ENCODE measurements at regions not wholly inside any gene's neighbourhood (a gene's known extent, or its start where the extent isn't known, plus 50 kb on each side); places are given as distances from the start of the nearest gene placed in this dataset.

DNA sequence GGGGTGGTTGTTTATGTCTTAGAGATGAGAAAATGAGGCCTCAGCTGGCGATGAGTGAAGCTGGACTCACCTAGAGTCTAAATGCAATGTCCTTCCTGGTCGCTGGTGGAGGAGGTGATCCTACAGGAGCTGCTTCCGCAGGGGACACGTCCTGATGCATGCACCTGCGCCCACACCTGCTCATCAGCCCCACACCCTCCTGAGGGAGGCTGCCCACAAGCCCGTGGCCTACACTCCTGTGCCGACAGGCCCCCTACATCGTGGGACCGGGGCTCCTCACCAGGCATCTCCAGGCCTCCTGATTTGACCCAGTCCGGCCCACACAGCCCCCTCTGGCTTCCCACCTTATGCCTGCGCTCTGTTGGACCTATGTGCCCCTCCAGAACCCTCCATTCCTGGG, 857.2 kb downstream of the TBC1D22A start:
- H3K9me2 ChIP-seq (replicated peaks; ENCODE audit: insufficient read depth, low read length) = no peaks in the 10 kb centered on the region

DNA sequence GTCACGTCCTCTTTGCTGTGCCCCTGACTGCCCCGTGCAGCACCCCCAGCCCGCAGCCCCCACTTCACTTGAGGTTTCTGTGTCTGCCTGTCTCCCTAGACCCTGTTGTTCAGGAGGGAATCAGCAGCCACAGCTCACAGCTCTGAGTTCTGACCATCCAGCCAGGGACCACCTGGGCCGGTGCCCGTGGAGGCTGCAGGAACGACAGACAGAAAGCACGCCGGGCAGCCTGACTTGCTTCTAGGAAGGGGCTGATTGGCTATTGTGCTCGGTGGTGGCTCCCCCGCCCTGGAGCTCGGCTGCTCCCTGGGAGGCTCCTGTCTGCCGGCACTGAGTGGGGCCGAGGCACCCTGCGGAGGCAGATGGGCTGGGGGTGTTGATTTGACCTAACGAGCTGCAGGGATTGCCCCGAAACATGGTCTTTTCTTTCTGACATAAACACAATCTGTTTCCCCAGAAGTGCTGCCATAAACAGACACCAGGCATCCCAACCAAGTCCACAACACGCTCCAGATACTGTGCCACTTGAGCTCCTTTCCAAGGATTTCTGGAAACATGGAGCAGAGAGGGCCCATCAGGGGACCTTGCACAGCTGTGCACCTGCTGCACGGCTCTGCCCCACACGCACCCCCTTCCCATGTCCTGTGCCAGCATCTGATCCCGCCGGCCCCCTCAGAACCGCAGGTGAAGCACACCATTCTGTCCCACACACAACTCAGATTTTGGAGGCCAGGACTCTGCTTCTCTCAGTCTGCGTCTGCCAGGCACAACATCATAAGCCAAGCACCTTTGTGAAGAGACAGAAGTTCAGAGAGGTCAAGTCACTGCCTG, 855.9 kb downstream of the TBC1D22A start:
- Histone ChIP-seq H3K27me3 (replicated peaks; ENCODE audit: insufficient read depth, low read length) (no peaks in the 10 kb centered on the region), H3K9me3 (replicated peaks; ENCODE audit: insufficient read depth, low read length) (no peaks in the 10 kb centered on the region), H3K4me1 (ENCODE audit: low read length) (no peaks in the 10 kb centered on the region)

More for the DNA sequence above, 857.2 kb downstream of the TBC1D22A start:
- Histone ChIP-seq H3K4me2 (ENCODE audit: low read depth, low read length) (no peak overlapping the region), H3K4me3 (ENCODE audit: low read length) (no peak overlapping the region), H3K27me3 (replicated peaks; ENCODE audit: insufficient read depth, low read length) (no peaks in the 10 kb centered on the region), H2AFZ (ENCODE audit: low read length) (no peak overlapping the region), H3K9ac (ENCODE audit: low read length) (no peak overlapping the region), H3K9me3 (replicated peaks; ENCODE audit: insufficient read depth, low read length) (no peaks in the 10 kb centered on the region), H3K27ac (ENCODE audit: low read length) (no peak overlapping the region), H3K36me3 (replicated peaks; ENCODE audit: insufficient read depth, low read length) (no peaks in the 10 kb centered on the region), H3F3A (ENCODE audit: insufficient read depth, low read length) (no peaks in the 10 kb centered on the region), H4K20me1 (ENCODE audit: insufficient read depth, low read length) (no peaks in the 10 kb centered on the region), H3K79me2 (ENCODE audit: low read length) (no peaks in the 10 kb centered on the region), H3K4me1 (ENCODE audit: low read length) (no peaks in the 10 kb centered on the region)
- no peak for TF ChIP-seq EZH2 (optimal IDR thresholded peaks at IDR 0.05; ENCODE audit: low read depth, low read length)
- TF ChIP-seq, protein P1, sequence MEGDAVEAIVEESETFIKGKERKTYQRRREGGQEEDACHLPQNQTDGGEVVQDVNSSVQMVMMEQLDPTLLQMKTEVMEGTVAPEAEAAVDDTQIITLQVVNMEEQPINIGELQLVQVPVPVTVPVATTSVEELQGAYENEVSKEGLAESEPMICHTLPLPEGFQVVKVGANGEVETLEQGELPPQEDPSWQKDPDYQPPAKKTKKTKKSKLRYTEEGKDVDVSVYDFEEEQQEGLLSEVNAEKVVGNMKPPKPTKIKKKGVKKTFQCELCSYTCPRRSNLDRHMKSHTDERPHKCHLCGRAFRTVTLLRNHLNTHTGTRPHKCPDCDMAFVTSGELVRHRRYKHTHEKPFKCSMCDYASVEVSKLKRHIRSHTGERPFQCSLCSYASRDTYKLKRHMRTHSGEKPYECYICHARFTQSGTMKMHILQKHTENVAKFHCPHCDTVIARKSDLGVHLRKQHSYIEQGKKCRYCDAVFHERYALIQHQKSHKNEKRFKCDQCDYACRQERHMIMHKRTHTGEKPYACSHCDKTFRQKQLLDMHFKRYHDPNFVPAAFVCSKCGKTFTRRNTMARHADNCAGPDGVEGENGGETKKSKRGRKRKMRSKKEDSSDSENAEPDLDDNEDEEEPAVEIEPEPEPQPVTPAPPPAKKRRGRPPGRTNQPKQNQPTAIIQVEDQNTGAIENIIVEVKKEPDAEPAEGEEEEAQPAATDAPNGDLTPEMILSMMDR (IDR thresholded peaks at IDR 0.05; ENCODE audit: low read length) = no peak
- TF ChIP-seq EZH2phosphoT487 (IDR thresholded peaks at IDR 0.05; ENCODE audit: low read length) = no peak
- DNase-seq = no peak

DNA sequence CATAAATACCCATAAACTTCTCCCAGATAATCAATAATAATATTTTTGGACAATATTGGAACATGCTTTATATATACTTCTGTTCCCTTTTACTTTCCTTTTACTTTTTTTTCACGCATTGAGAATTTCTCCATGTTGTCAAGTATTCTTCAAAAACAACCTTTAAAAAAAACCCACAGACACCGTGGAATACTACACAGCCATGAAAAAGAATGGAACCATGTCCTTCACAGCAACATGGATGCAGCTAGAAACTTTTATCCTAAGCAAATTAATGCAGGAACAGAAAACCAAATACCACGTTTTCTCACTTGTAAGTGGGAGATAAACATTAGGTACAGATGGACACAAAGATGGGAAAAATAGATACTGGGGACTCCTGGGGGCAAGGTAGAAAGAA, 854.7 kb downstream of the TBC1D22A start:
- TF ChIP-seq EZH2 (optimal IDR thresholded peaks at IDR 0.05; ENCODE audit: low read depth, low read length) (no peak), EZH2phosphoT487 (IDR thresholded peaks at IDR 0.05; ENCODE audit: low read length) (no peak)
- TF ChIP-seq, protein P1 (IDR thresholded peaks at IDR 0.05; ENCODE audit: low read length) = no peak
- Histone ChIP-seq H3K27me3 (replicated peaks; ENCODE audit: insufficient read depth, low read length) (no peaks in the 10 kb centered on the region), H3K27ac (ENCODE audit: low read length) (no peak overlapping the region), H3K9me2 (replicated peaks; ENCODE audit: insufficient read depth, low read length) (no peaks in the 10 kb centered on the region), H3K9ac (ENCODE audit: low read length) (no peak overlapping the region), H3K4me2 (ENCODE audit: low read depth, low read length) (no peak overlapping the region), H3K36me3 (replicated peaks; ENCODE audit: insufficient read depth, low read length) (no peaks in the 10 kb centered on the region), H3F3A (ENCODE audit: insufficient read depth, low read length) (no peaks in the 10 kb centered on the region), H3K4me3 (ENCODE audit: low read length) (no peak overlapping the region), H2AFZ (ENCODE audit: low read length) (no peak overlapping the region), H4K20me1 (ENCODE audit: insufficient read depth, low read length) (no peaks in the 10 kb centered on the region), H3K79me2 (ENCODE audit: low read length) (no peaks in the 10 kb centered on the region), H3K9me3 (replicated peaks; ENCODE audit: insufficient read depth, low read length) (no peaks in the 10 kb centered on the region), H3K4me1 (ENCODE audit: low read length) (no peaks in the 10 kb centered on the region)
- no peak for DNase-seq

More for the DNA sequence above, 855.9 kb downstream of the TBC1D22A start:
- no peak overlapping the region for H3K4me3 ChIP-seq (ENCODE audit: low read length)
- no peaks in the 10 kb centered on the region for H4K20me1 ChIP-seq (ENCODE audit: insufficient read depth, low read length)
- no peak overlapping the region for H2AFZ ChIP-seq (ENCODE audit: low read length)
- TF ChIP-seq EZH2phosphoT487 (IDR thresholded peaks at IDR 0.05; ENCODE audit: low read length) = no peak
- TF ChIP-seq EZH2 (optimal IDR thresholded peaks at IDR 0.05; ENCODE audit: low read depth, low read length) = no peak
- TF ChIP-seq, protein P1 (IDR thresholded peaks at IDR 0.05; ENCODE audit: low read length) = no peak
- no peak overlapping the region for H3K4me2 ChIP-seq (ENCODE audit: low read depth, low read length)
- no peaks in the 10 kb centered on the region for H3K36me3 ChIP-seq (replicated peaks; ENCODE audit: insufficient read depth, low read length)
- H3K79me2 ChIP-seq (ENCODE audit: low read length) = no peaks in the 10 kb centered on the region
- no peak overlapping the region for H3K27ac ChIP-seq (ENCODE audit: low read length)
- H3K9ac ChIP-seq (ENCODE audit: low read length) = no peak overlapping the region
- no peaks in the 10 kb centered on the region for H3K9me2 ChIP-seq (replicated peaks; ENCODE audit: insufficient read depth, low read length)
- H3F3A ChIP-seq (ENCODE audit: insufficient read depth, low read length) = no peaks in the 10 kb centered on the region
- DNase-seq = no peak

All from MM.1S (cell line).